HFFc6 (cell line): ENCODE measurements at regions not wholly inside any gene's neighbourhood (a gene's known extent, or its start where the extent isn't known, plus 50 kb on each side); places are given as distances from the start of the nearest gene placed in this dataset.

Experiments used
- DNase-seq: peaks from one replicate; pipeline ENCODE4 v3.0.0-alpha.2; 2018
- H3K27ac Mint-ChIP-seq: 2 replicates; pipeline ENCODE4 v1.8.0; 2020; ENCODE audit warnings: mild to moderate bottlenecking, mixed read lengths
- H3K27me3 Mint-ChIP-seq: 2 replicates; pipeline ENCODE4 v1.8.0; 2021; ENCODE audit warnings: mild to moderate bottlenecking, moderate library complexity, mixed read lengths; ENCODE audit not compliant: insufficient read depth
- H3K36me3 Mint-ChIP-seq: 2 replicates; pipeline ENCODE4 v1.8.0; 2021; ENCODE audit warnings: low read depth, mixed read lengths
- H3K4me1 Mint-ChIP-seq: 2 replicates; pipeline ENCODE4 v1.8.0; 2020; ENCODE audit warnings: low read depth, mixed read lengths
- H3K4me3 Mint-ChIP-seq: 2 replicates; pipeline ENCODE4 v1.8.0; 2020; ENCODE audit warnings: mild to moderate bottlenecking, moderate library complexity, mixed read lengths
- H3K9me3 Mint-ChIP-seq: 2 replicates; pipeline ENCODE4 v1.8.0; 2020; ENCODE audit warnings: mild to moderate bottlenecking, mixed read lengths
- TF ChIP-seq, protein P1 (sequence below): fragments of 200-600 bp; sonication (generic); IDR thresholded peaks from 2 replicates; pipeline ENCODE4 v1.5.0; 2021; ENCODE audit warnings: antibody characterized with exemption, mild to moderate bottlenecking

GRCh38 chr22:26845021-26845743 lies 187.8 kb downstream of the MIAT start:
- H3K9me3 Mint-ChIP-seq: no peaks in the 10 kb centered on the region
- no peak for DNase-seq
- TF ChIP-seq, protein P1, sequence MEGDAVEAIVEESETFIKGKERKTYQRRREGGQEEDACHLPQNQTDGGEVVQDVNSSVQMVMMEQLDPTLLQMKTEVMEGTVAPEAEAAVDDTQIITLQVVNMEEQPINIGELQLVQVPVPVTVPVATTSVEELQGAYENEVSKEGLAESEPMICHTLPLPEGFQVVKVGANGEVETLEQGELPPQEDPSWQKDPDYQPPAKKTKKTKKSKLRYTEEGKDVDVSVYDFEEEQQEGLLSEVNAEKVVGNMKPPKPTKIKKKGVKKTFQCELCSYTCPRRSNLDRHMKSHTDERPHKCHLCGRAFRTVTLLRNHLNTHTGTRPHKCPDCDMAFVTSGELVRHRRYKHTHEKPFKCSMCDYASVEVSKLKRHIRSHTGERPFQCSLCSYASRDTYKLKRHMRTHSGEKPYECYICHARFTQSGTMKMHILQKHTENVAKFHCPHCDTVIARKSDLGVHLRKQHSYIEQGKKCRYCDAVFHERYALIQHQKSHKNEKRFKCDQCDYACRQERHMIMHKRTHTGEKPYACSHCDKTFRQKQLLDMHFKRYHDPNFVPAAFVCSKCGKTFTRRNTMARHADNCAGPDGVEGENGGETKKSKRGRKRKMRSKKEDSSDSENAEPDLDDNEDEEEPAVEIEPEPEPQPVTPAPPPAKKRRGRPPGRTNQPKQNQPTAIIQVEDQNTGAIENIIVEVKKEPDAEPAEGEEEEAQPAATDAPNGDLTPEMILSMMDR: no peak
- H3K4me1 Mint-ChIP-seq: peaks cover 6% of the 10 kb centered on the region; the same call in 1 of the 2 replicates
- peaks cover 5% of the 10 kb centered on the region for H3K27me3 Mint-ChIP-seq
- no peak overlapping the region for H3K4me3 Mint-ChIP-seq
- H3K36me3 Mint-ChIP-seq: no peaks in the 10 kb centered on the region
- no peak overlapping the region for H3K27ac Mint-ChIP-seq

GRCh38 chr22:26846076-26846475 lies 188.7 kb downstream of the MIAT start:
- TF ChIP-seq, protein P1: no peak
- peaks cover 4% of the 10 kb centered on the region for H3K27me3 Mint-ChIP-seq
- DNase-seq: no peak
- no peaks in the 10 kb centered on the region for H3K9me3 Mint-ChIP-seq
- H3K4me3 Mint-ChIP-seq: no peak overlapping the region
- H3K4me1 Mint-ChIP-seq: peaks cover 6% of the 10 kb centered on the region; the same call in 1 of the 2 replicates
- H3K36me3 Mint-ChIP-seq: no peaks in the 10 kb centered on the region
- no peak overlapping the region for H3K27ac Mint-ChIP-seq

- Mint-ChIP-seq H3K36me3 (no peaks in the 10 kb centered on the region), H3K4me1 (peaks cover 6% of the 10 kb centered on the region; the same call in 1 of the 2 replicates), H3K9me3 (no peaks in the 10 kb centered on the region), H3K27ac (no peak overlapping the region), H3K4me3 (no peak overlapping the region), H3K27me3 (peaks cover 4% of the 10 kb centered on the region)
- TF ChIP-seq, protein P1: no peak
- no peak for DNase-seq
Observed at GRCh38 chr22:26846645-26847044, 189.3 kb downstream of the MIAT start.

DNA sequence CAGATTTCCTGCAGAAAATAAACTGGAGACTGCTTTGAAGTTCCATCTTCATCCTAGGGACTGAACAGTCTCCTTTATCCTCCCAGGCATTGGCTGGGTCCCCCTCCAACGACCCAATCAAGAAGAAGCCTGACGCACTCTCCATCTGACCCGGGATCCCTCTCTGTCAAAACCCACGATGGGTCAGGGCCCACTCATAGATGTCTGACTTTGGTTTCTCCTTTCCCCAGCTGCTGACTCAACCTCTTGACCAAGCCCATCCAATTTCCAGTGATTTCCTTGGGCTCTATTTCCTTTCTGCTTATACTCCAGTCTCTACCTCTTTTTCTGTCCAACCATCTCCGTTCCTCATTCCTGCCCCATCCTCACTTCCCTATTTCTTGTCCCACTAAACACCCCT lies 189.7 kb downstream of the MIAT start:
- Mint-ChIP-seq H3K4me1 (peaks cover 6% of the 10 kb centered on the region; the same call in 1 of the 2 replicates), H3K36me3 (no peaks in the 10 kb centered on the region), H3K27ac (no peak overlapping the region), H3K9me3 (no peaks in the 10 kb centered on the region), H3K27me3 (peaks cover 5% of the 10 kb centered on the region), H3K4me3 (no peak overlapping the region)
- no peak for DNase-seq
- TF ChIP-seq, protein P1: no peak

DNA sequence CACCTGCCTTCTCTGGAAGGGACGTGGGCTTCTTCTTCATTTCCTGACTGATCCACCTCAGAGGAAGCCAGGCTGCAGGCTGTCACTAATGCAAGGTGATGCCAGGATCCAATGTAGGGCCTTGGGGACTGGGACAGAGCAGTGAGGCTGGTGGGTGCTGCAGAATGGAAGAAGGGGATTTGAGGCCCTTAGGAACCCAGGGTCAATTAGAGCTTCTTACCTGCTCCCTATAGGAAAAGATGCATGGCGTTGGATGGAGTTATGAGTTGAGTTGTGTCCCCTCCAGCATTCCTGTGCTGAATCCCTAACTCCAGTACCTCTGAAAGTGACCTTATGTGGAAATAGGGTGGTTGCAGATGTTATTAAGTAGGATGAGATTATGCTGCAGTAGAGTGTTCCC lies 190.4 kb downstream of the MIAT start:
- Mint-ChIP-seq H3K4me3 (no peak overlapping the region), H3K36me3 (no peaks in the 10 kb centered on the region), H3K9me3 (no peaks in the 10 kb centered on the region), H3K4me1 (peaks cover 6% of the 10 kb centered on the region; the same call in 1 of the 2 replicates), H3K27ac (no peak overlapping the region), H3K27me3 (peaks cover 9% of the 10 kb centered on the region)
- TF ChIP-seq, protein P1: no peak
- no peak for DNase-seq
